Upper lobe of right lung (tissue), 1 donor: ENCODE measurements at regions not wholly inside any gene's neighbourhood (a gene's known extent, or its start where the extent isn't known, plus 50 kb on each side); places are given as distances from the start of the nearest gene placed in this dataset.

Experiments
- ATAC-seq: fragments of 200-7000 bp; cut with Tn5 transposase; one replicate; pipeline ENCODE4 v1.9.1; 2020; ENCODE audit warnings: mild to moderate bottlenecking, moderate library complexity
- DNase-seq: peaks from one replicate; pipeline ENCODE4 v3.0.0-alpha.2; 2020
- H3K27ac ChIP-seq: fragments of 200-600 bp; one replicate; pipeline ENCODE4 v1.8.0; 2022
- H3K27me3 ChIP-seq: fragments of 200-600 bp; one replicate; pipeline ENCODE4 v1.8.0; 2022; ENCODE audit warnings: mild to moderate bottlenecking
- H3K36me3 ChIP-seq: fragments of 200-600 bp; one replicate; pipeline ENCODE4 v1.8.0; 2022
- H3K4me1 ChIP-seq: fragments of 200-600 bp; one replicate; pipeline ENCODE4 v1.8.0; 2022
- H3K4me3 ChIP-seq: fragments of 200-600 bp; one replicate; pipeline ENCODE4 v1.8.0; 2022; ENCODE audit warnings: mild to moderate bottlenecking
- H3K9me3 ChIP-seq: fragments of 200-600 bp; one replicate; pipeline ENCODE4 v1.8.0; 2022
- intact Hi-C: fragments of 100-400 bp; cut with DNase I; formaldehyde crosslinking; loops from one replicate; pipeline ENCODE4 v1.11.0; 2022
- TF ChIP-seq, protein P1 (sequence below): fragments of 200-600 bp; IDR thresholded peaks from one replicate; pipeline ENCODE4 v1.8.0; 2022; ENCODE audit warnings: antibody characterized with exemption
- donor health status: DM: no; HTN: yes; CAD: no; lungs with severe emphysema.

DNA sequence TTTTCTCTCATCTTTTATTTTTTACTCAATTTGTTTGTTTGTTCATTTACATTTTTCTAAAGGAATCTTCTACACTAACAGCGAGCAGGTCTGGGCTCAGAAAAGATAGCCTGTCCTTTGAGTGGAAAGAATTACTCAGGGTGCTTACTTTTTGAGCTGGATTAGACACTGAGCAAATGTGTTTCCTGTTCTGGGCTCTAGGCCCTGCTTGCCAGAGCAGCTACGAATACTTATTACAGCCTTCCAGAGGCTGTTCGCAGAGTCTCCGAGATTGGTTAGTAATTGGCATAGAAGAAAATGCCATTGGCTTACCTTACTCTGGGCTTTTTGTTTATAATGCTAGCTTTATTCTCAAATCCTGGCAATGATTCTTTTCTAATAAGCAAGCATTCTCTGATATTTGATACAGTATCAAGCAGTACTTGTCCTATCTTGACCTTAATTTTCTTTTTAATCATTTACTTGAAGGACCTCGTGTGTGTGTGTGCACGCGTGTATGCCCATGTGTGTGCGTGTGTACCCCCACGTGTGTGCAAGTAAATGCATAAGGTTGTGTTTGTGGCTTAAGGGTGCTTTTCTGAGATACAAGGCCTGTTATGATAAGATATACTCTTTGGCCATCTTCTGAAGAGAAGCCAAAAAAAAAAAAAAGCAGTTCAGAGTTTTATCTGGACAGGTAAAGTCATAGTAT lies 76.2 kb upstream of the GRXCR1 start:
- no peaks in the 10 kb centered on the region for H3K9me3 ChIP-seq
- no peak overlapping the region for H3K27ac ChIP-seq
- TF ChIP-seq, protein P1, sequence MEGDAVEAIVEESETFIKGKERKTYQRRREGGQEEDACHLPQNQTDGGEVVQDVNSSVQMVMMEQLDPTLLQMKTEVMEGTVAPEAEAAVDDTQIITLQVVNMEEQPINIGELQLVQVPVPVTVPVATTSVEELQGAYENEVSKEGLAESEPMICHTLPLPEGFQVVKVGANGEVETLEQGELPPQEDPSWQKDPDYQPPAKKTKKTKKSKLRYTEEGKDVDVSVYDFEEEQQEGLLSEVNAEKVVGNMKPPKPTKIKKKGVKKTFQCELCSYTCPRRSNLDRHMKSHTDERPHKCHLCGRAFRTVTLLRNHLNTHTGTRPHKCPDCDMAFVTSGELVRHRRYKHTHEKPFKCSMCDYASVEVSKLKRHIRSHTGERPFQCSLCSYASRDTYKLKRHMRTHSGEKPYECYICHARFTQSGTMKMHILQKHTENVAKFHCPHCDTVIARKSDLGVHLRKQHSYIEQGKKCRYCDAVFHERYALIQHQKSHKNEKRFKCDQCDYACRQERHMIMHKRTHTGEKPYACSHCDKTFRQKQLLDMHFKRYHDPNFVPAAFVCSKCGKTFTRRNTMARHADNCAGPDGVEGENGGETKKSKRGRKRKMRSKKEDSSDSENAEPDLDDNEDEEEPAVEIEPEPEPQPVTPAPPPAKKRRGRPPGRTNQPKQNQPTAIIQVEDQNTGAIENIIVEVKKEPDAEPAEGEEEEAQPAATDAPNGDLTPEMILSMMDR = no peak
- DNase-seq (no peak), ATAC-seq (peak; percentile 51)
- no peaks in the 10 kb centered on the region for H3K27me3 ChIP-seq
- no peak overlapping the region for H3K4me3 ChIP-seq
- intact Hi-C loops = no loop called here
- H3K36me3 ChIP-seq = no peaks in the 10 kb centered on the region
- H3K4me1 ChIP-seq = no peaks in the 10 kb centered on the region

DNA sequence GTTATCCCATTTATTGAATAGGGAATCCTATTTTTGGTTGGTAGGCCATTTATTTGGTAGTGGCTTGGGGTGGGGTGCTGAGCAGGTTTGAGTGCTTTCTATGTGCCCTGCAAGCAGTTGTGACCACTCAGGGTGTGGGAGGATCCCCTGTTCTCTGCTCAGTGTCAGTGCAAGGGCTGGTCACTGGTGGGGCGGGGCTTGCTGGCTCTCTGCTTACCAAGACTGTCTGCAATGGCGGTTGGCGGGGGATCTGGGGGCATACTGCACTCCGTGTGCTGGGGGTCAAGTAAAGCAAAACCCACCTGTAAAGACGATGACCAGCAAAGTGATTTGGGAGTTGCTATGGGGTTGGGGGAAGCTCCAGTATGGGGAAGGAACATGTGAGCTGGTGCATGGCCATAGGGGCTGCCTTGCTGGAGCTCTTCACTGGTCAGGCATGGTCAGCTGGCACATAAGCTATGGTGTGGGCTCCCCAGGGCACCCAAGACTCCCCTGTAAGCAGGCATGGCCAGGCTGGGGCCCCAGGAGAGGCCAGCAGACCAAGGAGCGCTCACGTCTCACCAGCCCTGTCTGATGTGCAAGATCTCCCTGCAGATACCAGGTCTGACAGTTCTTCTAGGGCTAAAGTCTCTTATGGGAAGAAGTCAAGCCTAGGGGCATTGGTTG lies 83.0 kb upstream of the GRXCR1 start:
- H3K27ac ChIP-seq = no peak overlapping the region

DNA sequence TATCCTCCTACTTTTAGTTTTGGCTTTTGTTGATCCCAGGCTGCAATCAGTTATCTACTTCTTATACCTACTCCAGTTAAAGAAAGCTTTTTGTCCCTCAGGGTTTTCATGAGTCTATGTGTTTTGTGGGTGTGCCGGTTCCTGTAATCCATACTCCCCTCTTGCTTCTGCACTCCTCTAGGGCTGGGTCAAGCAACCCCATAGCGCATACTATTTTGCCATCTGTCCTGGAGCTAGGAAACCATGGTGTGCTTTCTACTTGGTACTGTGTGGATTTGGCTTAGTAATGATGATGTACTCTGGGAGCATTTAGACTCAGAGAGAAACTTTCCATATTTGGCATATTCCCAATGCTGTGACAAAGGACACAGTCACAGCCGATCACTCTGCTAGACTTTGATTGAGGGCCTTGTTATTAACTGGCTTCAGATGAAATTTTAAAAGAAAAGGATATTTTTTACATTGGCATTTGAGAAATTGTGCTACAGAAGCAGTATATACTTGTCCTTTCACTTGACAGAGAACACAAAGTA lies 86.1 kb upstream of the GRXCR1 start:
- intact Hi-C loops = no loop called here
- Histone ChIP-seq H3K27ac (no peak overlapping the region), H3K9me3 (no peaks in the 10 kb centered on the region), H3K36me3 (no peaks in the 10 kb centered on the region), H3K4me3 (no peak overlapping the region), H3K4me1 (no peaks in the 10 kb centered on the region), H3K27me3 (no peaks in the 10 kb centered on the region)
- ATAC-seq (no peak), DNase-seq (no peak)
- TF ChIP-seq, protein P1 = no peak

More for the DNA sequence above, 83.0 kb upstream of the GRXCR1 start:
- no peaks in the 10 kb centered on the region for H3K36me3 ChIP-seq
- ATAC-seq = no peak
- no peaks in the 10 kb centered on the region for H3K9me3 ChIP-seq
- DNase-seq = no peak
- TF ChIP-seq, protein P1 = no peak
- no peaks in the 10 kb centered on the region for H3K4me1 ChIP-seq
- intact Hi-C loops = no loop called here
- H3K27me3 ChIP-seq = no peaks in the 10 kb centered on the region
- no peak overlapping the region for H3K4me3 ChIP-seq

DNA sequence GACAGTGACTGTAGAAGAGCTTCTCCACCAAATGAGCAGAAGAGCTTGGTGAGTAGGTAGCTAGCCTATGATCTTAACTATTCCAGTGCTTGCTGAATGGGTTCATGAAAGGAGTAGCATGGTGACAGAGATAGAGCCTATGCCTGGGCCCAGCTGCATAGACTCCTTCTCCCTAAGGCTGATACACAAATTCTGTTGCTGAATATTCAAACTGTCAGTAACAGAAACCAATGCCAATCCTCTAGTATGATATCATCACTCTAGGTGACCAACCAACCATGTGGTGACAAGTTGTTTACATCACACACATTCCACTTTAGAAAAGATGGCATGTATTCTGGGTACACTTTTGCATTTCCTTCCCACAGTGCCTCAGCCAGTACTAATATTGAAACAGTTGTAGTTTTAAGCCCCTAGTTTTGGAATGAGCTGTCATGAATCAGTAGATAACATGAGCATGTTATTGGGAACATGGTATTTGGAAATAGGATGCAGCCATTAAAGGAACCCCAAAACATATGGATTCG lies 103.4 kb upstream of the GRXCR1 start:
- Histone ChIP-seq H3K27ac (no peak overlapping the region), H3K4me1 (no peaks in the 10 kb centered on the region), H3K4me3 (no peak overlapping the region), H3K36me3 (no peaks in the 10 kb centered on the region), H3K27me3 (no peaks in the 10 kb centered on the region), H3K9me3 (no peaks in the 10 kb centered on the region)
- intact Hi-C loops = no loop called here
- TF ChIP-seq, protein P1 = no peak
- no peak for ATAC-seq
- no peak for DNase-seq

DNA sequence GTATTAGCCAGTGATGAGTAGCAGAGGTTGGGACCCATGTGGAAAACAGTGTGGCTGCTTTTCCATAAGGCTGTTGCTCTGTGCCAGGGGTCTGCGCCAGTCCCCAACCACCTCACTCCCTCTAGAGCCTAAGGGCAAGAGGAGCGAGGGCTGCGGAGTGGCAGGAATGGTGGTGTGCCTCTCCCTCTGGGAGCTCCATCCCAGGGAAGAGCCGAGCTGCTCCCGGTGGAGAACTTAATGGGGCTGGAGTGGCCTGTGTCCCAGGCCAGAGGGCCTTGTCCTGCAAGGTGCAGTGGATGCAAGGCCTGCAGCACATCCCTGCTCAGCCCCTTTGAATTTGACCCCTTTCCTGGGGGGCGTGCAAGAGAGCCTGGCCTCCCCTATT lies 105.4 kb upstream of the GRXCR1 start:
- Histone ChIP-seq H3K27ac (no peak overlapping the region), H3K4me3 (no peak overlapping the region)
- TF ChIP-seq, protein P1 = no peak

More for the DNA sequence above, 105.4 kb upstream of the GRXCR1 start:
- no peaks in the 10 kb centered on the region for H3K27me3 ChIP-seq
- intact Hi-C loops = no loop called here
- H3K36me3 ChIP-seq = no peaks in the 10 kb centered on the region
- ATAC-seq = no peak
- no peaks in the 10 kb centered on the region for H3K9me3 ChIP-seq
- DNase-seq = no peak
- no peaks in the 10 kb centered on the region for H3K4me1 ChIP-seq
